SK-N-MC (cell line): ENCODE measurements at regions not wholly inside any gene's neighbourhood (a gene's known extent, or its start where the extent isn't known, plus 50 kb on each side); places are given as distances from the start of the nearest gene placed in this dataset.

Experiments used
- DNase-seq: peaks from one replicate; pipeline ENCODE4 v3.0.0-alpha.2; 2011; ENCODE audit warnings: low read depth, low spot score
- H3K27ac ChIP-seq: fragments of 200-600 bp; sonication (generic); 2 replicates; pipeline ENCODE4 v1.5.1; 2016; ENCODE audit warnings: mixed run types
- H3K36me3 ChIP-seq: fragments of 200-600 bp; sonication (generic); 2 replicates; pipeline ENCODE4 v1.6.1; 2017; ENCODE audit warnings: antibody characterized with exemption, low read length, mixed read lengths; ENCODE audit not compliant: insufficient read depth
- H3K4me3 ChIP-seq: fragments of 200-600 bp; sonication (generic); 2 replicates; pipeline ENCODE4 v1.5.1; 2016
- H3K9ac ChIP-seq: fragments of 200-600 bp; sonication (generic); 2 replicates; pipeline ENCODE4 v1.8.0; 2017; ENCODE audit warnings: mixed run types, mixed read lengths; ENCODE audit not compliant: insufficient read length
- H3K9me3 ChIP-seq: fragments of 200-600 bp; sonication (generic); 2 replicates; pipeline ENCODE4 v1.6.1; 2017; ENCODE audit warnings: low read depth, mild to moderate bottlenecking, antibody characterized with exemption, low read length, moderate library complexity, mixed read lengths
- EZH2 ChIP-seq: fragments of 200-600 bp; sonication (generic); IDR thresholded peaks from one replicate; pipeline ENCODE4 v1.6.1; 2017; ENCODE audit warnings: antibody characterized with exemption
- FOXP2 ChIP-seq: optimal IDR thresholded peaks from 2 replicates; pipeline ENCODE3; 2011; ENCODE audit warnings: mild to moderate bottlenecking, moderate library complexity; ENCODE audit not compliant: insufficient read depth; ENCODE audit errors: extremely low read length, control extremely low read depth
- POLR2AphosphoS5 ChIP-seq: IDR thresholded peaks from 2 replicates; pipeline ENCODE4 v1.6.1; 2012; ENCODE audit warnings: mild to moderate bottlenecking, low read depth, low read length, borderline replicate concordance

- Histone ChIP-seq H3K9me3 (no peaks in the 10 kb centered on the region), H3K27ac (no peak overlapping the region)
- no peak for DNase-seq
Measured at GRCh38 chr2:15751477-15751876, 159.8 kb downstream of the DDX1 start.

GRCh38 chr2:15752552-15753232 lies 161.0 kb downstream of the DDX1 start:
- no peak overlapping the region for H3K9ac ChIP-seq
- no peak for TF ChIP-seq EZH2
- no peak for DNase-seq
- no peaks in the 10 kb centered on the region for H3K9me3 ChIP-seq
- H3K27ac ChIP-seq: no peak overlapping the region
- no peaks in the 10 kb centered on the region for H3K36me3 ChIP-seq
- no peak overlapping the region for H3K4me3 ChIP-seq

More at GRCh38 chr2:15751477-15751876, 159.8 kb downstream of the DDX1 start:
- TF ChIP-seq FOXP2 (no peak), EZH2 (no peak), POLR2AphosphoS5 (no peak)
- Histone ChIP-seq H3K4me3 (no peak overlapping the region), H3K36me3 (no peaks in the 10 kb centered on the region), H3K9ac (no peak overlapping the region)

GRCh38 chr2:15753233-15753798 lies 161.6 kb downstream of the DDX1 start:
- Histone ChIP-seq H3K36me3 (no peaks in the 10 kb centered on the region), H3K27ac (no peak overlapping the region), H3K9ac (no peak overlapping the region), H3K4me3 (no peak overlapping the region), H3K9me3 (no peaks in the 10 kb centered on the region)
- no peak for TF ChIP-seq EZH2
- DNase-seq: no peak

- TF ChIP-seq EZH2 (no peak), POLR2AphosphoS5 (no peak), FOXP2 (no peak)
Measured at GRCh38 chr2:15753811-15754702, 162.4 kb downstream of the DDX1 start.

GRCh38 chr2:15754703-15755099 lies 163.0 kb downstream of the DDX1 start:
- H3K9me3 ChIP-seq: no peaks in the 10 kb centered on the region
- H3K4me3 ChIP-seq: no peak overlapping the region
- H3K9ac ChIP-seq: no peak overlapping the region
- no peak for DNase-seq
- no peak overlapping the region for H3K27ac ChIP-seq
- TF ChIP-seq POLR2AphosphoS5: no peak
- no peak for TF ChIP-seq EZH2
- TF ChIP-seq FOXP2: no peak
- H3K36me3 ChIP-seq: no peaks in the 10 kb centered on the region

More at GRCh38 chr2:15753811-15754702, 162.4 kb downstream of the DDX1 start:
- Histone ChIP-seq H3K4me3 (no peak overlapping the region), H3K27ac (no peak overlapping the region), H3K36me3 (no peaks in the 10 kb centered on the region), H3K9me3 (no peaks in the 10 kb centered on the region), H3K9ac (no peak overlapping the region)
- DNase-seq: no peak

DNA sequence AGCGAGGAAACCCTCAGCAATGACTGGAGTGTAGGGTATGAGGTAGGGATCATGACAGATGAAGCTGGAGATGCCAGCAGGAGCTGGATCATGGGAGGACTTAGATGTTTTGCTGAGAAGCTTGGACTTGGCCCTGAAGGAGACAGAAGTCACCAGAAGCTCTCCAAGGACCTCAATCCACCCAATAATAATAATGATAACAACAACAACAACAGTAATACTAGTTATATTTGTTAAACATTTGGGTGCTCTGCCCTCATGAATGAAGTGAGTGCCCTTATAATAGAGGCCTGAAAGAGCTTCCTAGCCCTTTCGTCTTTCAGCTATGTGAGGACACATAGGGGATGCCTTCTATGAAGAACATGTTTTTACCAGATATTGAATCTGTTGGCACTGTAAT lies 163.9 kb downstream of the DDX1 start:
- Histone ChIP-seq H3K9ac (no peak overlapping the region), H3K4me3 (no peak overlapping the region), H3K36me3 (no peaks in the 10 kb centered on the region), H3K9me3 (no peaks in the 10 kb centered on the region), H3K27ac (no peak overlapping the region)
- TF ChIP-seq EZH2 (no peak), POLR2AphosphoS5 (no peak), FOXP2 (no peak)
- no peak for DNase-seq

- DNase-seq: no peak
- H3K27ac ChIP-seq: no peak overlapping the region
- H3K9ac ChIP-seq: no peak overlapping the region
- no peak for TF ChIP-seq EZH2
- TF ChIP-seq POLR2AphosphoS5: no peak
- TF ChIP-seq FOXP2: no peak
- no peaks in the 10 kb centered on the region for H3K36me3 ChIP-seq
- no peak overlapping the region for H3K4me3 ChIP-seq
- no peaks in the 10 kb centered on the region for H3K9me3 ChIP-seq
Measured at GRCh38 chr2:15756011-15756550, 164.4 kb downstream of the DDX1 start.

DNA sequence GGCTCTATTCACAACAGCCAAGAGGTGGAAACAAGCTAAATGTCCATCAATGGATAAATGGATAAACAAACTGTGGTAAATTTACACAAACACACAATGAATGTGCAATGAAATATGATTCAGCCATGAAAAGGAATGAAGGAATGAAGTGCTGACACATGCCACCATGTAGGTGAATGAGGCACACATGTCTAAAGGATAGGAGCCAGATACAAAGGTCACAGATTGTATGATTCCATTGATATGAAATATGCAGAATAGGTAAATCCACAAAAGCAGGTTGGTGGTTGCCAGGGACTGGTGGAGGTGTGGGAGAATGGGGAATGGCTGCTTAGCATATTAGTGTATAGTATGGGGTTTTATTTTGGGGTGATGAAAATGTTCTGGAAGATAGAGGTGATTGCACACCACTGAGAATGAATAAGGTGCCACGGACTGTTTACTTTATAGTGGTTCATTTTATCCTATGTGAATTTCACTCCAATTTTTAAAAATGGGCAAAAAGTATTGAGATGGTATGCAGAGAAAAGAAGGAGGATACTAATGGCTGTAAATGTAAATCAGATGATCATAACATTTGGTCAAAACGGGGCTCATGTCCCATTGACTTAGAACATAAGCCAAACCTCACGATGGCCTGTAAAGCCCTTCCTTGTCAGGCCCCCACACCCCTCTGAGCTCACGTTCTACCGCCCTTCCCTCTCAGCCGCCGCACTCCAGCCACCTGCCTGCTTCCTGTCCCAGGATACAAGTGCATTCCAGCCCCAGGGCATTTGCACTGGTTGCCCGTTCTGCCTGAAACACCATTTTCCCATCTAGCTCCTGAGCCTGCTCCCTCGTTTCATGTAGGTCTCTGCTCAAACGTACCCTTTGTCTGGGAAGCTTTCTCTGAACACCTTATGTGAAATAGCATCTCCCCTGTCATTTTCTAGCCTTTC lies 165.5 kb downstream of the DDX1 start:
- no peak for DNase-seq
- H3K9ac ChIP-seq: no peak overlapping the region
- H3K27ac ChIP-seq: no peak overlapping the region
- H3K4me3 ChIP-seq: no peak overlapping the region
- no peaks in the 10 kb centered on the region for H3K9me3 ChIP-seq
- TF ChIP-seq EZH2: no peak
- TF ChIP-seq POLR2AphosphoS5: no peak
- no peak for TF ChIP-seq FOXP2
- H3K36me3 ChIP-seq: no peaks in the 10 kb centered on the region
